Fibroblast of the aortic adventitia (primary cell): ENCODE measurements at regions not wholly inside any gene's neighbourhood (a gene's known extent, or its start where the extent isn't known, plus 50 kb on each side); places are given as distances from the start of the nearest gene placed in this dataset.

Experiments
- DNase-seq: peaks from one replicate; pipeline ENCODE4 v3.0.0-alpha.2; 2010; ENCODE audit warnings: low read depth
- H3K4me3 ChIP-seq: 2 replicates; pipeline ENCODE4 v1.5.1; 2011; ENCODE audit warnings: low read depth, mild to moderate bottlenecking, control low read depth, low read length, moderate library complexity
- TF ChIP-seq, protein P1 (sequence below): IDR thresholded peaks from 2 replicates; pipeline ENCODE4 v1.5.1; 2011; ENCODE audit warnings: mild to moderate bottlenecking, low read length, control low read depth, inconsistent platforms; ENCODE audit not compliant: insufficient read depth

DNA sequence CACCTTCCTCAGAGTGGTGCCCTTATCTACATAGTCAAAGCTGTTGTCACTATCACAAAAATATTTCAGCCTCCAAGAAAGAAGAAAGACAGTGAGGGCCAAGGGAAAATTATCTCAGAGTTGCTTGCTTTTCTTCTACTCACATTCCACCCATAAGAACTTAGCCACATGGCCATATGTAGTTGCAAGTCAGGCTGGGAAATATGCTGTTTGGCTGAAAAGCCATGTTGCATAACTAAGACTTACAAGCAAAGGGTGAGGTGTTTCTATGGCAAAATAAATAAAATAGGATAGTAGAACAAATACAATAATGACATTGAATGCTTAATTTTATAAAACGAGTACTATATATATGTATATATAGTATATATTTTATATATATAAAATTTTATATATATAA lies 365.9 kb upstream of the PABPC4L start:
- no peak for DNase-seq
- TF ChIP-seq, protein P1, sequence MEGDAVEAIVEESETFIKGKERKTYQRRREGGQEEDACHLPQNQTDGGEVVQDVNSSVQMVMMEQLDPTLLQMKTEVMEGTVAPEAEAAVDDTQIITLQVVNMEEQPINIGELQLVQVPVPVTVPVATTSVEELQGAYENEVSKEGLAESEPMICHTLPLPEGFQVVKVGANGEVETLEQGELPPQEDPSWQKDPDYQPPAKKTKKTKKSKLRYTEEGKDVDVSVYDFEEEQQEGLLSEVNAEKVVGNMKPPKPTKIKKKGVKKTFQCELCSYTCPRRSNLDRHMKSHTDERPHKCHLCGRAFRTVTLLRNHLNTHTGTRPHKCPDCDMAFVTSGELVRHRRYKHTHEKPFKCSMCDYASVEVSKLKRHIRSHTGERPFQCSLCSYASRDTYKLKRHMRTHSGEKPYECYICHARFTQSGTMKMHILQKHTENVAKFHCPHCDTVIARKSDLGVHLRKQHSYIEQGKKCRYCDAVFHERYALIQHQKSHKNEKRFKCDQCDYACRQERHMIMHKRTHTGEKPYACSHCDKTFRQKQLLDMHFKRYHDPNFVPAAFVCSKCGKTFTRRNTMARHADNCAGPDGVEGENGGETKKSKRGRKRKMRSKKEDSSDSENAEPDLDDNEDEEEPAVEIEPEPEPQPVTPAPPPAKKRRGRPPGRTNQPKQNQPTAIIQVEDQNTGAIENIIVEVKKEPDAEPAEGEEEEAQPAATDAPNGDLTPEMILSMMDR: no peak
- no peak overlapping the region for H3K4me3 ChIP-seq

DNA sequence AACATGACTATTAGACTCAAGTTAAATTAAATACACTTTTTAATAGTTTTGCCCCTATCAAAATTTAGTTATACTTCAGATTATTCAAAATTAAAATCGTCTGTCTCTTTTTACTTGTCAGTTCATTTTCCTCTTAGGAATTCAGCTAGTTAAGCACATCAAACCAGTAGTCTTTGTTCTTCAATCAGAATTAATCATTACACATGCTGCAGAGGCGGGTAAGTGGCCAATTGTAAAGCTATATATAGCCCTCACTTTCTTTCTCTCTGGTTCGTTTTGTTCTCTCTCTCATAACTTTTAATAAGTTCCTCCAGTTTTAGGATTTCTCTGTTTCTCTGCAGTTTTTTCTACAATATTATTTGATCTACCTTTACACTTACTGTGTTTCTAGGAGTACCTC lies 359.1 kb upstream of the PABPC4L start:
- TF ChIP-seq, protein P1: no peak
- no peak overlapping the region for H3K4me3 ChIP-seq
- no peak for DNase-seq

DNA sequence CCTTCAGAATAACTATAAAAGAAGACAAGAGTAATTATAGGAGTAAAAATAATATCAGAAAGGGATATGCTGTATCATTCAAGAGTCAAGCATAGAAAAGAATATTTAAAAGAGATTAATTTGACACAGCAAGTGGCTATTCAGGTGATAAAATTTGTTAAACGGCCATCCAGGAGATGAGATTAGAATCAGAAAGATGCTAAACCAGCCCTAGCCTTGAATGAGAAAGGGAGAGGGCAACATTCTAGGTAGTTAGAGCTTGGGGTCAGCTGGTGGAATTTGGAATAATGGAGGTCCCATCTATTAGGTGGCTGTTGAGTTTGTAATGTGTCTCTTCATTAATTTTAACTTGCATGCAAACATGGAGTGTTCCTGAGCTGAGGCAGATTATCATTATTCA lies 350.5 kb upstream of the PABPC4L start:
- TF ChIP-seq, protein P1: no peak
- H3K4me3 ChIP-seq: no peak overlapping the region
- DNase-seq: no peak

DNA sequence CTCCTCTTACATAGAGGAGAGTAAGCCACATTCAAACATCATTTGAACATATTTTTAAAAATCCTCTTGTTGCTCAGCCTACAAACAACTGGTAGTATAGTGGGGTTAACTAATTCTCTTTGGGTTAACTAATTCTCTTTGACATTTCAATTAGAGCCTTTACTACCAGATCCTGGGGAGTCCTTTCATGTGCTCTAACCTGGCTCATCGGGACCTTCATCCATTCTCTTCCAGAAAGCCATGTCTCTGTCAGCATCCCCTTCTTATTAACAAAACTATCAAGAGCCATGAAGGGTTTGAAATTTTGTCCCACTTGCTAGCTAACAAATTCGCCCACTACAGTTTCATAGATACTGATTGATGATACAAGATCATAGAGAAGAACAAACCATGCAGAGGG lies 349.8 kb upstream of the PABPC4L start:
- H3K4me3 ChIP-seq: no peak overlapping the region
- TF ChIP-seq, protein P1: no peak
- no peak for DNase-seq

DNA sequence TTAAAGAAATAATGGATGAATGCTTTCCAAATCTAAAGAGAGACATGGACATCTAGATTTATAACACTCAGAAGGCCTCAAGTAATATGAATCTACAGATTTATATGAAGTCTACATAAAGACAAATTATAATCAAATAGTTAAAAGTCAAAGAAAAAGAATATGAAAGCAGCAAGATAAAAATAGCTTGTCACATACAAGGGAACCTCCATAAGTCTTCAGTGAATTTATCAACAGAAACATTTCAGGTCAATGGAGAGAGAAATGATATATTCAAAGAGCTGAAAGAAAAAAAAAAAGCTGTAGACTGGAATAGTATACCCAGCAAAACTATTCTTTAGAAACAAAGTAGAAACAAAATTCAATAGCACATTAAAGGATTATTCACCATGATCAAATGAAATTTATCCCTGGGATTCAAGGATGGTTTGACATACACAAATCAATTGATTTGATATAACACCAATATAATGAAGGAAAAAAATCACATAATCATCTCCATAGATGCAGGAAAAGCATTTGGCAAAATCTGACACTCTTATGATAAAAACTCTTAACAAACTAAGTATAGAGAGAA lies 346.6 kb upstream of the PABPC4L start:
- H3K4me3 ChIP-seq: no peak overlapping the region
- TF ChIP-seq, protein P1: no peak
- no peak for DNase-seq

DNA sequence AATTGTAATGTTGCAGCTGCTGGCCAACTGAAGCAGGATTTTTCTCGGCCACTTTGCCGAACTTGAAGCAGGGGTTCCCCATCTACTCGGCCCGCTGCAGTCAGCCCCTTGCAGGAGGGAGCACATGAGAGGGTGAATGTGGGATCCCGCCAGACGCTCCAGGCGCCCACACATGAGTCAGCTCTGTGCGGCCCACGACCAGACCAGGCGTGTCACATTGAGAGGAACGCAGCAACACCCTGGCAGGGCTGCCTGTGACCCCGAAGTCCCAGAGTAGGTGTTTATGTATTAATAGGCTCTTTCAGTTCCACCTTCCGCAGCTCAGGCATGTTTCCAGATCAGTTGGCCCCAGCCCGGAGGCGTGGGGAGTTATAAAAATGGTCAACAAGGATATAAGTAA lies 344.7 kb upstream of the PABPC4L start:
- no peak overlapping the region for H3K4me3 ChIP-seq
- TF ChIP-seq, protein P1: no peak
- DNase-seq: no peak

DNA sequence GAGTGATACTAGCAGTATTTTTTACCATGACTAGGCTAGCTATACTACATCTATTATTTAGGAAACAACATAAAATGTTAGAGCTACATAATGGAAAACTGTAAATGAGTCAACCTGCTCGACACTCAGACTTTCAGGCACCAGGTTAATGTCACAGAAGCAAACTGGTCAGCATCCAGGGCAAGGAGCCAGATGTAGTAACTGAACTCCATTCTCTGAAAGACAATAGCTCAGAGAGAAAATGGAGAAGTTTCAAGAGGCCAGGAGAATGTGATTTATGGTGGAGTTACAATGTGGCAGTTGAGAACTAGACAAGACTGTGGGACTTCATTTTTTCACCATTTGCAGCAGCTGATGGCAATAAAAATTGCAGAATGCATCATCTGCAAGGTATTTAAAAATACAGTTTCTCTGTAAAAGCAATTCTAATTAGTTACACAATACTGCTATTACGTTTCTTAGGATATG lies 342.7 kb upstream of the PABPC4L start:
- H3K4me3 ChIP-seq: no peak overlapping the region
- peak; percentile 11 for DNase-seq
- TF ChIP-seq, protein P1: no peak
